ENCODE measurements at regions not wholly inside any gene's neighbourhood (a gene's known extent, or its start where the extent isn't known, plus 50 kb on each side); places are given as distances from the start of the nearest gene placed in this dataset.

DNA sequence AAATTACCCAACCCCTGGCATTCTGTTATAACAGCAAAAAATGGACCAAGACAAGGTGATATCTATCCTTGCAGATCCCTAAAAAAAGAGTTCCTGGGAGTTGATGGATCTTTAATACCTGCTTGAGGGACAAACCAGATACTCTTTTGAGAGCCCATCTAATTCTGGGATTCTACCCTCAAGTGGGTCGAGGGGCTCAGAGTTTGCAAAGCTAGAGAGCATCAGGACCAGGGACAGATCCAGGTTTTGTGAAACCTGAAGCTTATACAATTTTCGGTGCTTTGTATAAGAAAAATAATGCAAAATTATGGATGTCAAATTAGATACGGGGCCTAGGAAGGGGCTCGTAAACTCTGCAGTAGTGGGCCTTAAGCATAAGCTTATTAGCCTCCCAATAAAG, 130.5 kb upstream of the CRHR1 start:
- TF ChIP-seq POLR2A (IDR thresholded peaks at IDR 0.05): no peak
- H3K36me3 ChIP-seq: no peaks in the 10 kb centered on the region
- H3K27ac ChIP-seq: no peak overlapping the region
- no peaks in the 10 kb centered on the region for H3K9me3 ChIP-seq
- intact Hi-C loops (cut with DNase I; ENCODE audit: low total_unique reads): no loop called here
- H3K4me1 ChIP-seq: peaks cover 0 to 13% (median 0%) of the 10 kb centered on the region in 6 donors
- DNase-seq: no peak
- H3K27me3 ChIP-seq (replicated peaks in 1 of 7): peaks cover 0 to 44% (median 0%) of the 10 kb centered on the region in 7 donors
- 67 to 77% (median 69%) methylated on average over 4 of the region's 4 CpGs for WGBS, 5 donors
- H3K4me3 ChIP-seq: no peak overlapping the region

DNA sequence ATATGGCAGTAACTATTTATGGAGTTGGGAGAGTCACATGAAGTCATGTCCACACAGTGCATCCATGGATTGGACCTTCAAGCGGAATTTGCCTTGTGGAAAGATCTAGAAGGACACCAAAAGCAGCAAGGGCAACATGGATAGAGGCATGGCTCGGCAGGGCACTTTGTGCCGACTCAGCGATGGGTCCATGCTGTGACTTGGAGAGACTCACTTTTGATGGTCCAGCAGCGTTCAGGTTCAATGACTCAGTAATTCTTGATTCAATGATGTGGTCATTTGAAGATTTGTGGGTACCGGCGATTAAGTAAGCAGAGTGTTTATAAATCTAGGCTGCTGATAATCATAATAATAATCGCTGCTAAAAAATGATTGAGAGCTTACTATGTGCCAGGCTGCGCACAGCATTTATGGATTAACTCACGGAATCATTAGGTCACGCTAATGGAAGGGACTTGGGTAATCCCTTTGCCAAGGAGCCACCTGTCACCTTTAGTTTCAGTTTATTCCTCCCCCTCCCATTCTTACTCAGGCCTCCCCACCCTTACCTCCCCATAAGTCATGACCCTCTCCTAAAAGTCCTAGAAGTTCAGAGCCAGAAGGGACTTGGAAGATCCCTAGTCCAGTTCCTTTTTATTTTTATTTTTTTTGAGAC, 127.5 kb upstream of the CRHR1 start:
- Histone ChIP-seq H3K4me3 (no peak overlapping the region), H3K36me3 (no peaks in the 10 kb centered on the region), H3K27ac (no peak overlapping the region), H3K9me3 (no peaks in the 10 kb centered on the region), H3K4me1 (no peaks in the 10 kb centered on the region), H3K27me3 (replicated peaks in 1 of 7) (peaks cover 0 to 38% (median 0%) of the 10 kb centered on the region in 7 donors)
- DNase-seq: peak; percentile 9
- TF ChIP-seq POLR2AphosphoS5 (IDR thresholded peaks at IDR 0.05) (no peak), POLR2A (IDR thresholded peaks at IDR 0.05) (no peak)
- TF ChIP-seq, protein P1, sequence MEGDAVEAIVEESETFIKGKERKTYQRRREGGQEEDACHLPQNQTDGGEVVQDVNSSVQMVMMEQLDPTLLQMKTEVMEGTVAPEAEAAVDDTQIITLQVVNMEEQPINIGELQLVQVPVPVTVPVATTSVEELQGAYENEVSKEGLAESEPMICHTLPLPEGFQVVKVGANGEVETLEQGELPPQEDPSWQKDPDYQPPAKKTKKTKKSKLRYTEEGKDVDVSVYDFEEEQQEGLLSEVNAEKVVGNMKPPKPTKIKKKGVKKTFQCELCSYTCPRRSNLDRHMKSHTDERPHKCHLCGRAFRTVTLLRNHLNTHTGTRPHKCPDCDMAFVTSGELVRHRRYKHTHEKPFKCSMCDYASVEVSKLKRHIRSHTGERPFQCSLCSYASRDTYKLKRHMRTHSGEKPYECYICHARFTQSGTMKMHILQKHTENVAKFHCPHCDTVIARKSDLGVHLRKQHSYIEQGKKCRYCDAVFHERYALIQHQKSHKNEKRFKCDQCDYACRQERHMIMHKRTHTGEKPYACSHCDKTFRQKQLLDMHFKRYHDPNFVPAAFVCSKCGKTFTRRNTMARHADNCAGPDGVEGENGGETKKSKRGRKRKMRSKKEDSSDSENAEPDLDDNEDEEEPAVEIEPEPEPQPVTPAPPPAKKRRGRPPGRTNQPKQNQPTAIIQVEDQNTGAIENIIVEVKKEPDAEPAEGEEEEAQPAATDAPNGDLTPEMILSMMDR (IDR thresholded peaks at IDR 0.05 in 8 of 11, conservative IDR thresholded peaks at IDR 0.05 in 3 of 11): no peak
- intact Hi-C loops (cut with DNase I; ENCODE audit: low total_unique reads): no loop called here
- WGBS, 5 donors: 90 to 93% (median 91%) methylated on average over 11 of the region's 11 CpGs

DNA sequence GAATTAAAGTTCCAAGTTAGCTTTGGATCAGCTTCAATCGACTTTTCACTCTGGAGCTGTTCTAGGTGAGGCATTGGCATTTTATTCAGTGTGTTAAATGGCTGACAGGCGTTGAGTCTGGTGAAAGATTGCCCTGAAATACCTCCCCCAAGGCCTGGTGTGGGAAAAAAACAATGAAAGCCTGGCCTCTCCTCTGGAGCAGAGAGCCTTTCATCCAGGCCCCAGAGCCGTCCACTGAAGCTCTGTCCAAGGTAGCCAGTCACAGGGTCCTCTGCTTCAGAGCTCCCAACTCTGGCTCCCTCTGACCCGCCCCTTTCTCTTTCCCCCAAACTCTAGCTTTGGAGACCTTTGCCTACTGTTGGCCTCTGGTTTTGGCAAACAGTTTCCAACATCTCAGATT, 123.6 kb upstream of the CRHR1 start:
- H3K4me1 ChIP-seq: no peaks in the 10 kb centered on the region
- H3K36me3 ChIP-seq: no peaks in the 10 kb centered on the region
- WGBS, 5 donors: 45 to 49% (median 47%) methylated on average over 4 of the region's 4 CpGs
- H3K27me3 ChIP-seq (replicated peaks in 1 of 7): peaks cover 0 to 59% (median 0%) of the 10 kb centered on the region in 7 donors
- no peak for DNase-seq
- H3K4me3 ChIP-seq: no peak overlapping the region
- TF ChIP-seq POLR2AphosphoS5 (IDR thresholded peaks at IDR 0.05) (no peak), POLR2A (IDR thresholded peaks at IDR 0.05) (no peak)
- TF ChIP-seq, protein P1 (IDR thresholded peaks at IDR 0.05 in 8 of 11, conservative IDR thresholded peaks at IDR 0.05 in 3 of 11): no peak
- no peak overlapping the region for H3K27ac ChIP-seq
- peaks cover 0 to 6% (median 2%) of the 10 kb centered on the region in 8 donors for H3K9me3 ChIP-seq
- intact Hi-C loops (cut with DNase I; ENCODE audit: low total_unique reads): no loop called here

DNA sequence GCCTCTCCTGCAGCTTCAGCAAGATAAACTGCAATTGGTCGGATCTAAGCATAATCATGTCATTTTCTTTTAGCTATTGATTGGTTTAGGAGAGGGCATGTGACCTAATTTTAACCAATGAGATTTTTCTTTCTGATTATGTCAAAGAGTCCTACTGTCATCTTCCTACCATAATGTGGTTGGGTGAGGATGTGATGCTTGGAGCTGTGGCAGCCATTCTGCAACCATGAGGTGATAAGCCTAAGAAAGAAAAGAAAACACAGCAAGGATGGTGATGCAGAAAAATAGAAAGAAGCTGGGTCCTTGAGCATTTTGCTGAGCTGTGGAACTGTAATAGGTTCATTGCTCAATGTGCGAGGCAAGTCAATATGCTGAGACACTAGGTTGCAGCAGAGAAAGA, 121.7 kb upstream of the CRHR1 start:
- no peak overlapping the region for H3K4me3 ChIP-seq
- 72 to 100% (median 94%) methylated on average over 2 of the region's 2 CpGs for WGBS, 5 donors
- no peaks in the 10 kb centered on the region for H3K4me1 ChIP-seq
- H3K27ac ChIP-seq: no peak overlapping the region
- H3K36me3 ChIP-seq: no peaks in the 10 kb centered on the region
- no peak for DNase-seq
- H3K9me3 ChIP-seq: peaks cover 0 to 6% (median 2%) of the 10 kb centered on the region in 8 donors
- intact Hi-C loops (cut with DNase I; ENCODE audit: low total_unique reads): no loop called here
- no peak for TF ChIP-seq POLR2AphosphoS5 (IDR thresholded peaks at IDR 0.05)
- TF ChIP-seq, protein P1 (IDR thresholded peaks at IDR 0.05 in 8 of 11, conservative IDR thresholded peaks at IDR 0.05 in 3 of 11): no peak
- TF ChIP-seq POLR2A (IDR thresholded peaks at IDR 0.05): no peak
- peaks cover 0 to 68% (median 0%) of the 10 kb centered on the region in 7 donors for H3K27me3 ChIP-seq (replicated peaks in 1 of 7)
